ENCODE measurements at regions not wholly inside any gene's neighbourhood (a gene's known extent, or its start where the extent isn't known, plus 50 kb on each side); places are given as distances from the start of the nearest gene placed in this dataset.

DNA sequence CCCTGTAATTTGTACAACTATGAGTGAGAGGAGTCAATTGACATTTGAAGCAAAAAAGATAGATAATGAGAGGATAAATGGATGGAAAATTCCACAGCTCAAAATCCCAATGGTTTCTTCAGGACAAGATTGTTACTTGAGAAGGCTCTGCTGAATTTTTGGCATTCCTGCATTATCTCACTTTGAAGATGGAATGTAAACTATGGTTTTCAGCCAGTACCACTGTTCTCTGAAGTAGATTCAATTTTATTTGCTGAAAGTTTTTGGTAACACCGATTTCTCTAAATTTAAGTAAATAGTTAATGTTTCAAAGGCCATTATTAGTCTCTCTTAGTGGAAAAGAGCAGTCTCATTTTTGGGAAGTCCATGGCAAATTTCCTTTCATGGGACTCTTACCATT lies 121.9 kb upstream of the SLC38A2 start:
- Mint-ChIP-seq H3K4me1 (ENCODE audit: unreplicated experiment) (peaks cover 58% of the 10 kb centered on the region), H3K27ac (ENCODE audit: unreplicated experiment) (peak overlapping the region; percentile 89), H3K36me3 (ENCODE audit: unreplicated experiment) (no peaks in the 10 kb centered on the region), H3K4me3 (ENCODE audit: unreplicated experiment) (peak overlapping the region; percentile 48), H3K9me3 (ENCODE audit: unreplicated experiment) (peaks cover 5% of the 10 kb centered on the region), H3K27me3 (ENCODE audit: unreplicated experiment) (no peaks in the 10 kb centered on the region)
- DNase-seq (ENCODE audit: extremely low spot score, unreplicated experiment): no peak
- no peak for TF ChIP-seq CTCF (IDR thresholded peaks at IDR 0.05)

- Mint-ChIP-seq H3K27me3 (ENCODE audit: unreplicated experiment) (no peaks in the 10 kb centered on the region), H3K36me3 (ENCODE audit: unreplicated experiment) (no peaks in the 10 kb centered on the region), H3K9me3 (ENCODE audit: unreplicated experiment) (peaks cover 5% of the 10 kb centered on the region), H3K27ac (ENCODE audit: unreplicated experiment) (peak overlapping the region; percentile 89), H3K4me3 (ENCODE audit: unreplicated experiment) (peak overlapping the region; percentile 48), H3K4me1 (ENCODE audit: unreplicated experiment) (peaks cover 55% of the 10 kb centered on the region)
- no peak for DNase-seq (ENCODE audit: extremely low spot score, unreplicated experiment)
- no peak for TF ChIP-seq CTCF (IDR thresholded peaks at IDR 0.05)
These were observed 121.2 kb upstream of the SLC38A2 start for GRCh38 chr12:46493834-46494181.

DNA sequence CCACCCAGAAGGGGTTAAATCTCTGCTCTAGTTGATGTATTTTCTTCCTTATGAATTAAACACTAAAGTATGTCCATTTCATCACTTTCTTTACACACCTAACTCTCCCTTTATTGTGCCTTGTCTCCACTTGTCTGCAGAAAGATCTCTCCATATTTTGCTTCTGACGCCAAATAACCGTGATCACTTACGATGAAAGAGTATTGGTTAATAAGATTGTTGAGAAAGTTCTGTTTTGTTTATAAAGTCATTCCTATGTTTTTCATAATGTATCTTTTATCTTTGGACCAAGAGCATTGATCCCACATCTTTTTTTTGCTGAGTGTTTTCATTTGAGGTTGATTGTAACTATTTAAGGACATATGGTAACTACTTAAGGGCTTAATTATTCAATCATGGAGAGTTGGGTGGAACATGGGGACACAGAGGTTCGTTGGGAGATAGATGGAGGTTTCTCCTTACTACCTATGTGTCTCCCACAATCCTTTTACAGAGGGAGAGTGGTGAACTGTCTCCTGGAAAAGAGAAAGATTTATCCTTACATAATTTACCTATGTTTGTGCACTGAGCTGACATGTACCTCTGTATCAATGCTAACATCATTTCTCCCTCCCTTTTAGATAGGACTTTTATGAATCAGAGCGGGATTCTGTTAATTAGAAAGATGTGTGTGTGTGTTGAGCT lies 120.7 kb upstream of the SLC38A2 start:
- no peak for TF ChIP-seq CTCF (IDR thresholded peaks at IDR 0.05)
- peak overlapping the region; percentile 96 for H3K27ac Mint-ChIP-seq (ENCODE audit: unreplicated experiment)
- H3K9me3 Mint-ChIP-seq (ENCODE audit: unreplicated experiment): peaks cover 4% of the 10 kb centered on the region
- no peaks in the 10 kb centered on the region for H3K27me3 Mint-ChIP-seq (ENCODE audit: unreplicated experiment)
- DNase-seq (ENCODE audit: extremely low spot score, unreplicated experiment): no peak
- H3K36me3 Mint-ChIP-seq (ENCODE audit: unreplicated experiment): no peaks in the 10 kb centered on the region
- peak overlapping the region; percentile 37 for H3K4me3 Mint-ChIP-seq (ENCODE audit: unreplicated experiment)
- peaks cover 53% of the 10 kb centered on the region for H3K4me1 Mint-ChIP-seq (ENCODE audit: unreplicated experiment)

GRCh38 chr12:46492471-46493085 lies 120.0 kb upstream of the SLC38A2 start:
- Mint-ChIP-seq H3K27ac (ENCODE audit: unreplicated experiment) (peak overlapping the region; percentile 96), H3K9me3 (ENCODE audit: unreplicated experiment) (no peaks in the 10 kb centered on the region), H3K36me3 (ENCODE audit: unreplicated experiment) (no peaks in the 10 kb centered on the region), H3K4me1 (ENCODE audit: unreplicated experiment) (peaks cover 53% of the 10 kb centered on the region), H3K4me3 (ENCODE audit: unreplicated experiment) (peak overlapping the region; percentile 40), H3K27me3 (ENCODE audit: unreplicated experiment) (no peaks in the 10 kb centered on the region)
- no peak for TF ChIP-seq CTCF (IDR thresholded peaks at IDR 0.05)
- DNase-seq (ENCODE audit: extremely low spot score, unreplicated experiment): no peak

DNA sequence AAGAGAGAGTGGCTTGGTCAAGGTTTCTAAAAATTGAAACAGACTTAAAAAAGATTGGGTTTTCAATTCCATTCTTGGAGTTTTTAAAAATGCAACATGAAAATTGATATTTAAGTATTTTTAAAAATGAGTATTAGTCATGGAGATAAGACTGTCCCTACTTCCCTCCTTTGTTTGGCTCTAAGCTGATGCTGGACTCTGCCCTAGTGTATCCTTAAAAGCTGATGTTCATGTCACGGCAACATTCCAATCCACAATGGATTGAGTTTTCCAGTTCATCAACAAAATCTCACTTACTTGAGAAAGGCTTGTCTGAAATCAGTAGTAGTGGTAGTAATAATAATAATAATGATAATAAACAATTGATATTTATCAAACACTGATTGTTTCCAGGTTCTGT lies 119.0 kb upstream of the SLC38A2 start:
- peaks cover 53% of the 10 kb centered on the region for H3K4me1 Mint-ChIP-seq (ENCODE audit: unreplicated experiment)
- no peaks in the 10 kb centered on the region for H3K9me3 Mint-ChIP-seq (ENCODE audit: unreplicated experiment)
- peak overlapping the region; percentile 13 for H3K27ac Mint-ChIP-seq (ENCODE audit: unreplicated experiment)
- TF ChIP-seq CTCF (IDR thresholded peaks at IDR 0.05): no peak
- no peaks in the 10 kb centered on the region for H3K27me3 Mint-ChIP-seq (ENCODE audit: unreplicated experiment)
- no peak for DNase-seq (ENCODE audit: extremely low spot score, unreplicated experiment)
- H3K4me3 Mint-ChIP-seq (ENCODE audit: unreplicated experiment): no peak overlapping the region
- no peaks in the 10 kb centered on the region for H3K36me3 Mint-ChIP-seq (ENCODE audit: unreplicated experiment)
